H1 (cell line): ENCODE measurements at regions not wholly inside any gene's neighbourhood (a gene's known extent, or its start where the extent isn't known, plus 50 kb on each side); places are given as distances from the start of the nearest gene placed in this dataset.
A peak's percentile ranks its signal among the peaks of the same experiment; 100 is the strongest.

Experiments
- CTCF ChIA-PET: fragments of 300-600 bp; sonication (Branson Sonifier 250); formaldehyde crosslinking; loops from one replicate; lab custom pipeline; 2021; ENCODE audit not compliant: partially characterized antibody; lab: Charles Lee
- POLR2A ChIA-PET: fragments of 300-600 bp; sonication (Branson Sonifier 250); formaldehyde crosslinking; loops from one replicate; lab custom pipeline; 2021; ENCODE audit warnings: inconsistent platforms; ENCODE audit not compliant: partially characterized antibody; lab: Charles Lee
- DNase-seq, 2 experiments: peaks; one replicate each; pipeline versions ENCODE4 v3.0.0 to v3.0.0-alpha.2; 2010 to 2022; ENCODE audit warnings: low spot score in 2 of 2, low read depth in 1 of 2, mixed read lengths in 1 of 2
- FAIRE-seq: peaks from 2 replicates; lab custom pipeline; 2011; peaks lifted over from hg19 to GRCh38; lab: Jason Lieb, UNC
- H2AFZ ChIP-seq: 2 replicates; pipeline ENCODE4 v1.8.1; 2012; ENCODE audit warnings: low read length, inconsistent platforms
- H2AK5ac ChIP-seq: 2 replicates; pipeline ENCODE4 v1.6.1; 2013; ENCODE audit warnings: low read depth, low read length
- H2BK120ac ChIP-seq: replicated peaks from 2 replicates; pipeline ENCODE3; 2013; ENCODE audit warnings: low read depth, low read length, inconsistent platforms
- H2BK12ac ChIP-seq: 2 replicates; pipeline ENCODE4 v1.6.1; 2013; ENCODE audit warnings: low read depth, low read length
- H2BK15ac ChIP-seq: 2 replicates; pipeline ENCODE4 v1.6.1; 2013; ENCODE audit warnings: low read length
- H2BK20ac ChIP-seq: 2 replicates; pipeline ENCODE4 v1.6.1; 2013; ENCODE audit warnings: low read length
- H2BK5ac ChIP-seq: 2 replicates; pipeline ENCODE4 v1.6.1; 2013; ENCODE audit warnings: low read depth, low read length
- H3K14ac ChIP-seq: 2 replicates; pipeline ENCODE4 v1.6.1; 2013; ENCODE audit warnings: inconsistent platforms; ENCODE audit not compliant: insufficient read length
- H3K18ac ChIP-seq: 2 replicates; pipeline ENCODE4 v1.6.1; 2013; ENCODE audit warnings: low read length; ENCODE audit errors: extremely low read depth
- H3K23ac ChIP-seq: 2 replicates; pipeline ENCODE4 v1.6.1; 2013; ENCODE audit warnings: inconsistent platforms; ENCODE audit not compliant: insufficient read length
- H3K23me2 ChIP-seq: 2 replicates; pipeline ENCODE4 v1.6.1; 2013; ENCODE audit warnings: low read depth, low read length
- H3K27ac ChIP-seq: 2 replicates; pipeline ENCODE4 v1.6.1; 2011; ENCODE audit warnings: low read depth, low read length, inconsistent platforms
- H3K27me3 ChIP-seq, 4 experiments: replicated peaks in 1 of 4; 1 replicate in 1 of 4; 2 replicates in 3 of 4; pipeline versions ENCODE4 v1.6.1 to v1.8.1; 2011 to 2013; ENCODE audit warnings: low read length in 3 of 4, mild to moderate bottlenecking in 3 of 4, inconsistent platforms in 2 of 4, mixed read lengths in 2 of 4, moderate library complexity in 1 of 4; ENCODE audit not compliant: control insufficient read depth in 3 of 4, insufficient read depth in 3 of 4; ENCODE audit errors: extremely low read depth in 1 of 4
- H3K36me3 ChIP-seq, 4 experiments: 2 replicates each; pipeline versions ENCODE4 v1.6.1 to v1.8.1; 2011 to 2013; ENCODE audit warnings: mild to moderate bottlenecking in 4 of 4, low read length in 3 of 4, moderate library complexity in 2 of 4, control low read depth in 1 of 4, inconsistent platforms in 1 of 4; ENCODE audit not compliant: insufficient read depth in 4 of 4, control insufficient read depth in 2 of 4
- H3K4ac ChIP-seq: replicated peaks from 2 replicates; pipeline ENCODE3; 2013; ENCODE audit warnings: low read length, low read depth, mixed read lengths, inconsistent platforms; ENCODE audit not compliant: insufficient read length
- H3K4me1 ChIP-seq, 4 experiments: replicated peaks in 1 of 4; 1 replicate in 1 of 4; 2 replicates in 3 of 4; pipeline versions ENCODE4 v1.6.1 to v1.8.1; 2011 to 2013; ENCODE audit warnings: low read length in 3 of 4, inconsistent platforms in 2 of 4, mixed read lengths in 1 of 4; ENCODE audit not compliant: insufficient read depth in 4 of 4, control insufficient read depth in 3 of 4
- H3K4me2 ChIP-seq, 2 experiments: 2 replicates each; pipeline versions ENCODE4 v1.6.1 to v1.8.1; 2011 to 2013; ENCODE audit warnings: low read depth in 2 of 2, low read length in 2 of 2, control low read depth in 1 of 2, inconsistent platforms in 1 of 2, mild to moderate bottlenecking in 1 of 2; ENCODE audit not compliant: insufficient read depth in 1 of 2
- H3K4me3 ChIP-seq, 4 experiments: fragments of 200-600, 300-600 bp in 1 of 4; sonication (generic), shearing (Covaris generic), sonication (Bioruptor Twin) in 1 of 4; 2 replicates each; pipeline versions ENCODE4 v1.5.1 to v1.8.1; 2011 to 2016; ENCODE audit warnings: low read length in 4 of 4, low read depth in 3 of 4, control low read depth in 2 of 4, inconsistent platforms in 2 of 4, mild to moderate bottlenecking in 2 of 4, mixed read lengths in 1 of 4, moderate library complexity in 1 of 4; ENCODE audit not compliant: insufficient read depth in 2 of 4; ENCODE audit errors: extremely low read depth in 1 of 4
- H3K56ac ChIP-seq: replicated peaks from 2 replicates; pipeline ENCODE3; 2013; ENCODE audit warnings: low read depth, mild to moderate bottlenecking, mixed read lengths, low read length, inconsistent platforms; ENCODE audit not compliant: insufficient read length
- H3K79me1 ChIP-seq: 2 replicates; pipeline ENCODE4 v1.6.1; 2013; ENCODE audit warnings: low read depth, low read length, control low read depth
- H3K79me2 ChIP-seq, 2 experiments: 2 replicates each; pipeline versions ENCODE4 v1.6.1 to v1.8.1; 2012 to 2013; ENCODE audit warnings: low read length in 2 of 2, mild to moderate bottlenecking in 2 of 2, inconsistent platforms in 1 of 2; ENCODE audit not compliant: insufficient read depth in 2 of 2, control insufficient read depth in 1 of 2
- H3K9ac ChIP-seq, 4 experiments: replicated peaks in 1 of 4; 1 replicate in 1 of 4; 2 replicates in 3 of 4; pipeline versions ENCODE4 v1.6.1 to v1.8.1; 2011 to 2013; ENCODE audit warnings: low read depth in 3 of 4, low read length in 3 of 4, control low read depth in 2 of 4, mild to moderate bottlenecking in 2 of 4, moderate library complexity in 2 of 4, inconsistent platforms in 1 of 4; ENCODE audit errors: extremely low read depth in 1 of 4
- H3K9me3 ChIP-seq, 2 experiments: 2 replicates each; pipeline versions ENCODE4 v1.6.1 to v1.8.1; 2012 to 2013; ENCODE audit warnings: mild to moderate bottlenecking in 2 of 2, moderate library complexity in 2 of 2, control low read depth in 1 of 2, inconsistent platforms in 1 of 2, low read depth in 1 of 2, low read length in 1 of 2, mixed read lengths in 1 of 2; ENCODE audit not compliant: insufficient read depth in 2 of 2
- H4K20me1 ChIP-seq, 2 experiments: replicated peaks in 1 of 2; 2 replicates each; pipeline versions ENCODE3 to v1.8.1; 2011 to 2013; ENCODE audit warnings: inconsistent platforms in 2 of 2, low read length in 2 of 2, mild to moderate bottlenecking in 1 of 2; ENCODE audit not compliant: insufficient read depth in 2 of 2, control insufficient read depth in 1 of 2
- H4K5ac ChIP-seq: 2 replicates; pipeline ENCODE4 v1.6.1; 2013; ENCODE audit warnings: low read length, low read depth, mixed read lengths, inconsistent platforms; ENCODE audit not compliant: insufficient read length
- H4K8ac ChIP-seq: 2 replicates; pipeline ENCODE4 v1.8.0; 2013; ENCODE audit warnings: mild to moderate bottlenecking, moderate library complexity, low read length, inconsistent platforms; ENCODE audit not compliant: insufficient read depth; ENCODE audit errors: extremely low read depth
- H4K91ac ChIP-seq: replicated peaks from 2 replicates; pipeline ENCODE3; 2013; ENCODE audit warnings: low read length, mixed read lengths, inconsistent platforms; ENCODE audit not compliant: insufficient read length
- WGBS, 2 experiments: shearing (Covaris generic) in 1 of 2; methylation state at CpG; one replicate each; pipeline versions ENCODE4 v1.1.6 to v1.1.7; 2013 to 2015; ENCODE audit warnings: low lambda C conversion rate in 2 of 2, mixed read lengths in 2 of 2, inconsistent platforms in 1 of 2, low coverage in 1 of 2, missing lambda C conversion rate in 1 of 2; ENCODE audit not compliant: insufficient replicate concordance in 2 of 2, insufficient coverage in 1 of 2, insufficient read length in 1 of 2; ENCODE audit errors: extremely low coverage in 1 of 2, missing lambda C conversion rate in 1 of 2; 5-methylcytosine and 5-hydroxymethylcytosine counted together

DNA sequence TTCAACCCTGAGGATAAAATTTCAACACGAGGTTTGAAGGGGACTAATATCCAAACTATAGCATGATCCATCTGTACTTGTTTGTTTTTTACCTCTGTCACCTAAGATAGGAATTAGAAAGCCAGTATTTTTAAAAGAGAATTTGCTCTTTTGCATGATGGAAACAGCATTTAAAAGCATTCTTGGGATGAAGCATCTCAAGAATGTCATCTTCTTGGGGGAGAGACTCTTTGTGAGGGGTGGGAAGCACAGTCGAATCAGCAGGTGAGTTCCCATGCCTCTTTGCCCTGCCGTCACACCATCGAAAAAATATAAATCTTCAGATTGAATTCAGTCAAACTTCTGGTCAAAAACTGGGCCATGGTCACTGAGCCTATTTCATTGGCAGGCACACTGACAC, 55.3 kb upstream of the BCHE start:
- H2BK120ac ChIP-seq, result no peak overlapping the region
- ChIA-PET CTCF (interaction anchor here (0.5 to 0.8 kb wide), 3 partner anchors 120 to 1004 kb away, joined by 3 to 4 read pairs (median 3); no protein-coding TSS in a partner anchor), POLR2A (no interaction called here)
- no peak overlapping the region for H4K91ac ChIP-seq
- H2AFZ ChIP-seq, result 0 out of 2 replicates have a peak overlapping the region, but pooled peaks have one; percentile 58
- no peaks in the 10 kb centered on the region for H3K79me2 ChIP-seq
- H3K27ac ChIP-seq, result no peak overlapping the region
- H3K56ac ChIP-seq, result no peak overlapping the region
- no peaks in the 10 kb centered on the region for H3K23me2 ChIP-seq
- 44% methylated on average over 4 of the region's 4 CpGs; no CpG with 5 or more reads in 1 of the 2 experiments for WGBS, 2 experiments
- no peak overlapping the region for H3K14ac ChIP-seq
- H3K9me3 ChIP-seq, result no peaks in the 10 kb centered on the region
- peak overlapping the region; percentile 65; the same call in 1 of the 2 replicates for H2AK5ac ChIP-seq
- H3K4ac ChIP-seq, result no peak overlapping the region
- no peaks in the 10 kb centered on the region for H4K20me1 ChIP-seq
- no peak overlapping the region for H4K5ac ChIP-seq
- no peak for FAIRE-seq
- H3K4me2 ChIP-seq, result peak overlapping the region; percentile 41 to 47; a peak in 3 of 4 replicates
- no peak overlapping the region for H2BK15ac ChIP-seq
- H2BK5ac ChIP-seq, result peak overlapping the region; percentile 90
- no peak overlapping the region for H3K4me3 ChIP-seq
- H3K36me3 ChIP-seq, result no peaks in the 10 kb centered on the region
- H3K27me3 ChIP-seq, result no peaks in the 10 kb centered on the region
- no peak overlapping the region for H4K8ac ChIP-seq
- peak overlapping the region; percentile 92; the same call in 1 of the 2 replicates for H2BK12ac ChIP-seq
- peak overlapping the region; percentile 19; the same call in 1 of the 2 replicates for H3K18ac ChIP-seq
- no peak overlapping the region for H3K23ac ChIP-seq
- no peak for DNase-seq
- no peak overlapping the region for H3K9ac ChIP-seq
- H3K79me1 ChIP-seq, result no peaks in the 10 kb centered on the region
- H3K4me1 ChIP-seq, result peaks cover 0 to 6% (median 0%) of the 10 kb centered on the region in 4 experiments; a peak in 2 of 7 replicates
- no peak overlapping the region for H2BK20ac ChIP-seq
